Fibroblast of skin of right quadriceps (primary cell): ENCODE measurements at regions not wholly inside any gene's neighbourhood (a gene's known extent, or its start where the extent isn't known, plus 50 kb on each side); places are given as distances from the start of the nearest gene placed in this dataset.
A peak's percentile ranks its signal among the peaks of the same experiment; 100 is the strongest.
"Not testable (repeated sequence)": the region's sequence is repeated elsewhere in the genome, so short reads cannot be mapped to it uniquely, and the experiment has no call there.

Experiments used
- DNase-seq: peaks from one replicate; pipeline ENCODE4 v3.0.0-alpha.2; 2013

DNA sequence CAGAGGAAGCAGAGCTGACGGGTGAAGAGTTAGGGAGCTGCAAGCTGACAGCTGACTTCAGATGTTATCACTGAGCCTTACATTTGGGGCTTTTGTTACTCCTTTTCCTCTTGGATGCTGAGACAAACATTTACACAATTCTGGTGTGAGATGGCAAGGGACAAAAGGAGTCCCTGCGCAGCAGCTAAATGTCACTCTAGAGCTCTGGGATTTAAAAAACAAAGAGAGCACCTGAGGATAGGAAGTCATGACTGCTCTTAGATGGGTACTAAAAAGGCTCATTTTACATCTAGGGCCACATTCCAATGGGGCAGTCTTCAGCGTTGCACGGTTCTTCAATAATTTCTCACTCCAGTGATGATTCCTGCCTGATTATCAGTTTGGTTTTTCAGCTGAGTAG lies 204.5 kb downstream of the RAB38 start:
- DNase-seq: no peak

DNA sequence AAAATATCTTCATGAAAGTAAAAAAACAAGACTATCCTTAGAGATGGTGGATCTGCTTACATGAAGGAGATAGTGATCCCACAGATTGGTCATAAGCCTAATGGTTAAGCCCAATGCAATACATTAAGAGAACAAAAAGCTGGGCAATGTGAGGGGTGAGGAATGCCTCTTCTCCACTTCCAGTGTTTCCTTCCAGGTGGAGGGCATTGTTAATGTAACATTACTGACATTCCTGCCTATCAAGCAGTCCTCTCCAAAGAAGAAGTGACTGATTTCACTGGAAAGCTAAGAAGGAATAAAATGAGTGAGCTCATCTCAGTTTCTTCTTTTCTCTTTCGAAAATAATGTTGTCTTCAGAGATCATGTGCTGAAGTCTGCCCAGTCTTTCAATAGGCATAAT lies 207.8 kb downstream of the RAB38 start:
- no peak for DNase-seq

DNA sequence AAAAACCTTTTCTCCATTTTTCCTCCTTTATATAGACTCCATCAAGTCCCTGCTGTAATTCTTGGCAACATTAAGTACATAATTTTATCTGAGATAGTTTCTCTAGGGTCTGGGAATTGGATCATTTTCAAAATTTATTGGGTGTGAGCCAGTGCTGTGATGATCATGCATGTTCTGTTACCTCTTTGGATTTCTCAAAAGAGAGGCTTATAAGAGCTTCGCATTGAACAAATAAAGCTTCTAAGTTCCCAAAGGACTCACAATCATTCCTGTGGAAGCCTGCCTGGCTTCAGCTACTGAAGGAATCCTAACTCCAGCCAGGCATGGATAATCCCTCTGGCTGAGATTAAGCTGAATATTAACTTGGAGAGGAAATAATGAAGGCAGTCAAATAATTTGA lies 208.5 kb downstream of the RAB38 start:
- DNase-seq: peak; percentile 45

DNA sequence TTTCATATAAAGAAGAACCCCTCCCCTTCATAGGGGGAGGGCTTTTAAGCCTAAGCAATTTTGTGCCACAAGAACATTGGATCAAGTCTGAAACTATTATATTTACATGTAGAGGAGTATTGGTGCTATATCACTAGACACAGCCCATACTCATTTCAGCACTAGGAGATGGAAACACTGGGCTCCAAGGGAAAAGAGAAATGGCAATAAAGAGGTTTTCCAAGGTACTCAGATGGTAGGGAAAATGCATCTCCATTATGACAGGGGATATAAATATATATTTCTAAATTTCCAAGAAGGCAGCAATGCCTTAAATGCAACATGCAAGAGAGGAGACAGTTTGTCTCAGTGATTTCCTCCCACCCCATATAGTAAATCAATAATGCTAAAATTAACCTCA lies 209.0 kb downstream of the RAB38 start:
- DNase-seq: no peak

DNA sequence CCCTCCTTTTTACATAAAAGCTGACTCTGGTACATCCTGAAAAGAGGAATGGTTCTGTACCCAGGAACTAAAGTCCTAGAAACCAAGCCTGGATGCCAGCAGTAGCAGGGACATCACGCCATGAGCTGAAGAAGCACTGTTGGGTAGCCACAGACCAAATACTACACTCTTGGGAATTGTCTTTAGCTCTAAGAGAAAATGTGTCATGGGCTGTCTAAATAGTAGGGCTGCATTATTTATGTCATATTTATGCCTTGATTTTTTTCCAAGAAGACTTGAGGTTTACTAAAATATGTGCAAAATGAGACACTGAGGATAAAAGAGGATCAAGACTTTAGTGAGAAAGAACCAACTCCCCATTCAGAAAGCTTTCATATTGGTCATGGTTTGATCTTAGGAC lies 213.6 kb downstream of the RAB38 start:
- peak; percentile 55 for DNase-seq

DNA sequence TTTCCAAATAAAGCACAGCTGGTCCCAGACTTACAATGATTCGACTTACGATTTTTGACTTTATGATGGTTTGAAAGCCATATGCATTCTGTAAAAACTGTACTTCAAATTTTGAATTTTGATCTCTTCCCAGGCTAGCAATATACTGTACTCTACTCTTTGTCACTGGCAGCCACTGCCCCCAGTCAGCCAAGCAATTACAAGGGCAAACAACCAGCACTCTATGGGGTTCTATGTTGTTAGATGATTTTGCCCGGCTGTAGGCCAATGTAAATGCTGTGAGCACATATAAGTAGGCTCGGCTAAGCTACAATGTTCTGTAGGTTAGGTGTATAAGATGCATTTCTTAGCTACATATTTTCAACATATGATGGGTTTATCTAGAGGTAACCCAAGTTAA lies 217.3 kb downstream of the RAB38 start:
- no peak for DNase-seq

DNA sequence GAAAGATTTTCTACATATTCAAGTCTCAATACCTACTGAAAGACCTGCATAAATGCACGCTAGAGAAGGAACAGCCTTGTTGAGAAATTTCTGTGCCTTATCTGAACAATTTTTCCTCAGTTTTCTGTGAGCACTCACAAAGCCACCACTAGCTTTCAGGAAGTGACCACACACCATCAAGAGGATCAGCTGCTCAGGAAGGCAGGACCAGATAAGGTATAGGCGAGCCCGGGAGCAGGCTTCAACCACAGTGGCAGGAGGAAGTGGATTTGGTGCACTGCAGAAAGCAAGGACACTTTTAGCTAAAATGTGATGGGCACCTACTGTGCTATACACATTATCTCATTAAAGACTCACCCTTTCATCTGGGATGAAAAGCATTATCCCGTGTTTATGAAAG lies 220.8 kb downstream of the RAB38 start:
- no peak for DNase-seq

DNA sequence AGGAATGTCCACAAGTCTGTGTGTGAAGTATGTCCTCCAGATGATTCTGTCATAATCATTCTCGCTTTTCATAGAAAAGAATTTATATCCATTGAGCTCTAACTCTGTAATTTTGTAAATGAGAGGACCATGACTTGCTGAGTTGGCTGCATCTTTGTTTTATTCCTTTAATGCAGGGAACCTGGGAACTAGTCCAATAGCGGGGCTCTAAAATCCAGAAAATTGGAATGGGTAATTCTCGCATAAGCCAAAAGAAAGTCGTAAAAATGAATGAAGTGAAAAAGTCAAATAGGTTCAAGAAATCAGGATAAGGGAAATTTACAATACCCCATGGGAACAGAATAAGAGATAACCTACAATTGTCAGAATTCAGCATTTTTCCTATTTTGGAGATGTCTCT lies 232.5 kb downstream of the RAB38 start:
- no peak for DNase-seq

DNA sequence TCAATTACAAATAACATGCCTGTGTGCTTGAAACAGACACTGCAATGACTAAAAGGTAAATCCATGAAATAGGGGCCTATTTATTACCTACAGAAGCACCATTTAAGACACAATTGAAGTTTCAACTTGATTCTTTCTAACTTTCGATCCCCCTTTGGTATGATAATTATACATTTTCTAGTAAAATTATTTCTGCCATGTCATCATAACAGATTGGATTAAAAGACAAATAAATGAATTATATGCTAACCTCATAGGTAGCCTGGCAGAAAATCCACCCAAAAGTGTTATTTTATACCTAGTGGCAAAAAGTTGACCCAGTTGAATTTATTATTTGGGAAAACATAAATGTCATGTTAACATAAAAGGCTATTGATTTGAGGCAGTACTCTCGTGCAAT lies 241.1 kb downstream of the RAB38 start:
- no peak for DNase-seq

DNA sequence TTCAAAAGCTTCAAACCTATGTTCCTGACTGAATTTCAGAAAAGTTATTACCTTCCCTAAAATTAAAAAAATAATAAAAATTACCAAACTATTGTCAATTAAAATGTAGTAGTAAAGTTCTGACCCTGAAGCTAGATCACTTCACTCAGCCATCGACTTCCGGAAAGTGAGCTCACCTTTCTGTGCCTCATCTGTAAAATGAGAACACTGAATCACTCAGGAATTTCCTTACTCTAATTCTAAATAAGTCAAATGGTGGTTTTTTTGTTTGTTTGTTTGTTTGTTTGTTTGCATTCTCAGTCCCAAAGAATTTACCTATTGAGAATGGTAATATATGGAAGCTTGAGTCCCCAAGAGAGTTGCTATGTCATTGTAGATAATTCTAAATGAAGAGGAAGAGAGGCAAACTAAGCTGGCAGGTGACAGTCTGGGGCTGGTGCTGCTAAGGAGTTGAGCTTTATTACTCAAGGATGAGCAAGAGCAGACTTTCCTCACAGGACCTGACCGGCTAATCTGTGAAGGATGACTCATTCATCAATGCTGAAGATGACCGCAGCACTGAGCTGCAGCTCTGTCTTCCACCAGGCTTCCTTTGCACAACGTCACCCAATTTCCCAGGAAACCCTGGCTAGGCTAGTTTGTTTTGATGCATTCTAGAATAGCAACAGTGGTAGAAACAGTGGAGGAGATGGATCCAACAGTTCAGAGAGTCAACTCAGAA lies 248.8 kb downstream of the RAB38 start:
- peak; percentile 74 for DNase-seq

DNA sequence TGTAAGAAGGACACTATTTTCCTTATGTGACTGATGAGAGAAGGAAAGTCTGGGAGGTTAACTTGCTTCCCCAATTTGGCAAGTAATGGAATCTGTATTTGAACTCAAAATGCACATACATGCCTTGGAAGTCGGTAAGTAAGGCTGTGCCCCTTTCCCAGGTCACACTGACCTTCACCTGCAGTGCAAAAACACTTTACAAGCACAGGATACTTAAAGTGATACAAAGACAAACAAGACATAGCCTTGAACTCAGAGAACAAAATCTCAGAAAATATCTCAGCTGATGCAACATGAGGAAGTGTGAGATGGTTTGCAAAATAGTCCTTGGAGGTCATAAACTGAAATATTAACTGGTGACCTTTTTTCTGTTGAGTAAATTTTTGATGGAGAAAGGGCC lies 251.1 kb downstream of the RAB38 start:
- DNase-seq: no peak

DNA sequence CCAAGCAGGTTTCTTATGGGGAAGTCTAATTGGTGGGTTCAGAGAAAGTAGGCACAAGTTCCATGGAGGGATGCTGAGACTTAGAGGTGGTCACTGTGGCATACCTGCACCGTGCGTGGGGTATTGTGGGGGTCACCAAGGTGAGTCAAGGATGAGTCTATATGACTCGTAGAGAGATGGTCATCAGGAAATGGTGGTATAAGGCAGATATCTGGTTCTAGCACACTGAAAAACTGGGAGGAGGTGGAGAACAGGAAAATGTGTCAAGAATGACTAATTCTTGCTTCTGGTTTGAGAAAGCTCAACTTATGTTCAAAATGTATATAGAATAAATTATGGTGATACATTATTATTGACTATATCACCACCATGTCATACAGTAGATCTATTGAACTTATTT lies 258.1 kb downstream of the RAB38 start:
- no peak for DNase-seq

DNA sequence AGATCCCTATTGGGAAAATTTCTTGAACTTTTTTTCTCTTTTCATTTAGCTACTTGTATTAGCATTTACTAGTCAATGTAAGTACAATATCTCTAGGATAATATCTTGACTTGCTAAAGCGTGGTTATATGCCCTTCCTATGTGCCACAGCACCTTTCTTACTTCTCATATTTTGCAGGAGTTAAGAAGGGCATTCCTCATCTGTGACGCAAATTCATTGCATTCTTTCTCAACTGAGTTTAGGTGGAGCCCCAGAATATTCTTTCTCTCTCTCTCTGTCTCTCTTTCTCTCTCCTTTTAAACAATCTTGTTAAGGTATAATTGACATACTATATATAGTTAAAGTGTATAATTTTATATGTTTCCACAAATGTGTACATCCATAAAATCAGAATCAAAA lies 266.1 kb downstream of the RAB38 start:
- no peak for DNase-seq

DNA sequence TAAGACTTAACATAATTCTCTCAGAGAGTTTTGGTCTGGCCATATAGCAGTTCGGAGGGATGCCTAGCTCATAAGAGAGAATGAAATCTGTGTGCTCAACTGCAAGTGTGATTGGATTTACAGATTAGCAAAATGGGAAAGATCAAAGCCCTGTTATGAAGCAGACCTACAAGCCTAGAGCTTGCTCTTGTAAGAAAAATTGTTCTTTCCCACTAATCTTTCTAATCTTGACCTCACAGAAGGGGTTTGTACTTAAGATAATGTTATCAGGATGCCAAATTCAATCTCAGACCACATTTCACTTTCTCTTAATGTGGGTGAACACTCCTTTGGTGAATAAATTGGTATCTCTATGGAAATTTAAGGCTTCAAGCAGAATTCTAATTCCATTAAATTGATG lies 267.2 kb downstream of the RAB38 start:
- DNase-seq: no peak

DNA sequence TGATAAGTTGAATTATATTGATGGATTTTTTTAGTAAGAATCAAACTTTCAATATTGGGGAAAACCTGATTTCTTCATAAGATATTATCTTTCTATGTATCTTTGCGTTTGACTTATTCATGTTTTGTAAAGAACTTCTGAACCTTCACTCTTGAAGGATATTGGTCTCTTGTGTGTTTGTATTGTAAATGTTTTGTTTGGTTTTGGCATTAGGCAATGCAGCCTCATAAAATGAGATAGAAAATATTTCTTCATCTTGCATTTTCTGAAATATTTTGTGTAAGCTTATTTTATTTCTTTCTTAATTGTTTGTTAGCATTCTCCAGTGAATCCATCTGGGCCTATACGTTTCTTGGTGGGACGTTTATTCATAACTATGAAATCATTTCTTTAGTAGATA lies 271.9 kb downstream of the RAB38 start:
- no peak for DNase-seq

DNA sequence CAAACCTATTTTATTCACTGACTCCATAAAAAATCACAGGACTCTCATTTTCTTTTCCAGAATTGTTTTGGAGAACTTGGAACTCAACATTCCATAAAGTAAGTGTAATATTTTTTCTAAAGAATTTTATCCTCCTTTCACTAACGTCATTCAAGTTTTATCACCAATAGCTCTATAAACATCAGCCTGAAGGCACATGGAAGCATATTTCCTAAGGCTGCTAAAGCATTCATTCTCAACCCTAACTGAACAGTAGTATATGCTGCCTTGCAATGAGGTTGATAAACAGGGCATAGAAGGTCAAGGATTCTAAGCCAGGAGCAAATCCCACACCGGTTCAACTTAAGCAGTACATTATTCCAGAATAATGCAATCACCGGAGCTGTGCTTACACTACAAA lies 273.9 kb downstream of the RAB38 start:
- no peak for DNase-seq

DNA sequence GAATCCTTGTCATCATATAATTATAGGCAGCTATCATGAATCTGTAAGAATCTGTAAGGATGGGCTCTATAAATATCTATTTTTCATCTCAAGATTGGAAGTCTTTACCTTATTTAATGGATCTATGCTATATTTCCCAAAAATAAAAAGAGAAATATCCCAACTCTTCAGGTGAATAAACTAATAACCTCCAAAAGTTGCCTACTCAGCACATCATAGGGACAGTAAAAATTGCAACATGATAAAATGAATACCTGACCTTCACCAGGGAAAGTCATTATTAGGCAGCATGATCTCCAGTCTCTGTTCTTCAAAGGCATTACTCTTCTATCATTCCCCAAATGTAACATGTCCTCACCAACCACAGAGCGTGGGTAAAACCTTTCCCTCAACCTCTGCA lies 277.3 kb downstream of the RAB38 start:
- DNase-seq: no peak

DNA sequence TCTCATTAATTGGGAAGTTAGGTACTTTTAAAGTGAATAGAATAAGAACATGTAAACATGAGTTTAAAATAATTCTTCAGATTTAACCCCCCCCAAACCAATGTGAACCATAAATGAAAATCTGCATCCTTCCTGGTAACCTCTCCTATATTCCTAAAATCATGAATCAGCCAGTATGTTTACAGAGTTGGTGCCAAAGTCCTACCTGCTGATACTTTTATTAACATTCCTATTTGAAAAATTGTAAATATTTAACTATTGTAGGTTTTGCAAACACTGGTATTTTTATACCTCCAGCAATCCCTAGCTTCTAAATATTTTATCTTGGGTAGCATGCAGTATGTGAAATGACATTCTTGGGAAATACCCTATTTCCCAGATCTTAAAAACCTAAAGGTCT lies 278.2 kb downstream of the RAB38 start:
- DNase-seq: no peak

DNA sequence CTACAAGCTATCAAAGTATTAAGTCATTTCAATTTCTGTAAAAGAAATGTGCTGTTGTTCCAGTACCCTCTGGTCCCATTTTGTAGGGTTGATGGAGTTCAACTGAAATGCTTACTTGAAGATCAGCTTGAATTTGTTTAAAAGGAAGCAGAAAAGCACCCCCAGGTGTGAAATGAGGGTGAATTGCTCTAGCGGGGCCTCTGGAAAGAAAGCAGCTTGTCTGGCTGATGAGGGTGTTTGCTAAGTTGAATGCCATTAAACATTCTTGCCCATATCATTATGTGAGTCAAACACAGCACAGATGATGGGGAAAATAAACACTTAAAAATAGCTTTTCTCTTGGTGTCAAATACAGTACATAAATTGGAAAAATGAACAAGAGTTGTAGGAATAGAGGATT lies 280.3 kb downstream of the RAB38 start:
- no peak for DNase-seq

DNA sequence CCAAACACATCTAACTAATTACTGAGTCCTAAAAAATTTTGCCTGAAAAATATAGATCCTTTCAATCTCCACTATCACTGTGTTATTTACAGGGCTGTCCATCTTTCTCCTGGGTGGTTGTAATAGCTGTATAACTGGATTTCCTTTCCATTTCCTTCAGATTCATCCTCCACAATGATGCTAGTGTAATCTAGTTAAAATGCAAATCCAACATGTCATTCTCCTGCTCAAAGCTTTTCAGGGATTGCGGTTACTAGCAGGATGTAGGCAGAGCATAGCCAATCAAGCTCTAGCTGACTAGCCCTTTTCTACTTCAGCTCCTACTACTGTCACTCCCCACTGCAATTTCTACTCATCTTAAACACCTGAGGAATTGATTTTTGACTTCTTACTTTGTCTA lies 283.0 kb downstream of the RAB38 start:
- DNase-seq: no peak

DNA sequence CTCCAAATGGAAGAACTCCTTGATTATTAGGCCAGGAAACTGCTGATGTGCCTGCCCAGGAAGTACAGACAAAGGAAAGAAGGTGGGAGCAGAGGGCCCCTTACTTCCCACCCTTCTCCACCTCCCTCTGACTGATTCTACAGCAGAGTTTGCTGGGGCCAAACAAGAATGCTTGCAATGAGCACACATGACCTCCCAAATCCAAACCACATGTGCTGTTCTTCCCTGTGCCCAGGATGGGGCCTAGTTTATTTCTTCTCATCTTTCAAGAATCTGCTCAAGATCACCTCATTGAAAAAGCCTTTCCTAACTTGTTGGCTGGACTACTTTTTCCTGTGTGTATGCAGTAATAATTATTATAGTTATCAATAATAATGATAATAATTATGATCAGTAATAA lies 286.1 kb downstream of the RAB38 start:
- DNase-seq: no peak

DNA sequence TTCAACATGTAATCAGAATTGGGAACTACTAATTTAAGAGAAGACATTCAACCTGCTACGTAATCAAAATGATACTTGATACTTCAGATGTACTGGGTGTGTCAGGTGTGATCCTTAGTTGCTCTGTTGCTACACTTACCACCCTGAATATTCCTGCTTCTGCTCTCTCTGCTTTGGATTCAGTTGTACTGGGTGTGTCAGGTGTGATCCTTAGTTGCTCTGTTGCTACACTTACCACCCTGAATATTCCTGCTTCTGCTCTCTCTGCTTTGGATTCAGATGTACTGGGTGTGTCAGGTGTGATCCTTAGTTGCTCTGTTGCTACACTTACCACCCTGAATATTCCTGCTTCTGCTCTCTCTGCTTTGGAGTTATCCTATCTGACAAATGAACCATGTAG lies 290.2 kb downstream of the RAB38 start:
- not testable (repeated sequence) for DNase-seq

DNA sequence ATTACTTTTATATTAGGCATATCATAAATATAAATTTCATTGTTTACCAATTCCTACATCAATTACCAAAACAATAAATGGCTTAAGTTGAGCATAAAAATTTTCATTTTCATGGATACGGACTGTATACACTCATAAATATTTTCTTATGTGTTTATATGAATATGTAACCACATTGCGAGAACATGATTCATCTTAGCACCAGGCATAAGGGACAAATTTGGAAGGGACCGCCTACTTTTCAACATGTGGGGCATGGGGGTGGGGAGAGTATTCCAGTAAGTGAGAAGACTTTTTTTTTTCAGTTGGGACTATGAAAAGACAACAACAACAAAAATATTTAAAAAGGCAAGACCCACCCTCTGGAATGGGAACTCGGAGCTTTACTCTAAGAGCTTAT lies 296.1 kb downstream of the RAB38 start:
- peak; percentile 75 for DNase-seq

DNA sequence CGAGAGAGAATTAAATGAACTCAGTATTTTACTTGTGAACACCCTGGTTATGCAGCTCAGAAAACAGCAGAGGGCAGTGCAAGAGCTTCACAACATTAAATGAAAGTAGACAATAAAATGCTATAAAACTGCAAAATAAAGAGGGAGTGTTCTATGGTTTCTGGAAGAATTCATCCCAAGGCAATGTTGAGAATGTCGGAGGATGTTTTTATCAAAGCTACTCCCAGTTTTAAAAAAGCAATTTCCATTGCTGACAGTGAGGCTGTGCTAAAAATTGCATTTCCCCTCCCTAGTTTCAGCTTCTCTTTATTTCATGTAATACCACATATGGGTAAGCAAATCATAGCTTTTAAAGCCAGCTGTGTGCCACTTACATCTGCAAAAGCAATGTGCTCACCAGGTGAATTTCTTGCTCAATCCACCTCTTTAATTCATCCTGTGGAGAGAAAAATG lies 296.8 kb downstream of the RAB38 start:
- DNase-seq: peak; percentile 59

DNA sequence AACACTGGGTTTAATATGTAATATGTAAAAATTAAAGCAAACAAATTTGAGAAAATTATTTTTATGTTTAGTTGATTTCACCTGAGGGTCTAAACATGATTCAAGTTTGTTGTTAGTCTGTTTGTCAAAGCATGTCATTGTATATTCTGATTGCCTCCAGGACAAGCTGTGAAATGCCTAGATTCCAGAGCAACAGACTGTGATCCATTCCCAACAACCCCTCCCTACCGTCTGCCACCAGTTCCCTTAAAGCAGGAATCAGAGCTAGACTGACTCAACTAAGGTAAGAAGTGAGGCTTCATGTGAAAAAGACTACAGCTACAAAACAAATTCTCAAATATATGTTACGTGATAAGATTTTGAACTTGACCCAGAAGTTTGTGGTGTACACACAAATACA lies 304.2 kb downstream of the RAB38 start:
- DNase-seq: no peak

DNA sequence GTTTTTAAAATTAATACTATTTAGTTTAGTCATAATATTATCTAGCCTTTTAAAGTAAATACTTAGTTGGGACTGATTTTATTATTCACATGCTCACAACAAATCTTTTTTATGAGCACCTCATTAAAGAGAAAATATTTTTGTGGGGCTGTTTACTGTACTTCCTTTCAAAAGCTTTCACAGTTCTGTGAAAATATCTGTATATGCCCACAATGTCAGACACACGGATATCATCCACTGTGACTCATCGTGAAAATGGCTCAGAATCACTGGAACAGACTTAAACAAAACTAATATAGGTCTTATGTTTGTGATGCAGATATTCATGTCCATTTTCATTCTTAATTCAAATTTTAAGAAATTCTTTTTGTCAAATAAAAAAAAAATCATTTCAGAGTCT lies 305.2 kb downstream of the RAB38 start:
- DNase-seq: peak; percentile 6
